GM12878 (cell line): ENCODE measurements at regions not wholly inside any gene's neighbourhood (a gene's known extent, or its start where the extent isn't known, plus 50 kb on each side); places are given as distances from the start of the nearest gene placed in this dataset.

Experiments used
- ATAC-seq: fragments of 200-7000 bp; cut with Tn5 transposase; 3 replicates; pipeline ENCODE4 v1.9.1; 2020; ENCODE audit warnings: mild to moderate bottlenecking, moderate library complexity
- BruUV-seq: library from RNA; stranded (reverse); fragments of 400-500 nt; replicated peaks from 2 replicates; lab custom pipeline; 2021; lab: Mats Ljungman, UMichigan
- CTCF ChIA-PET: fragments of 300-600 bp; sonication (Branson Sonifier 250); formaldehyde crosslinking; extraction: SDS; loops from one replicate; lab custom pipeline; 2021; ENCODE audit warnings: inconsistent platforms; lab: Yijun Ruan, JAX
- POLR2A ChIA-PET: fragments of 350-600 bp; formaldehyde crosslinking; extraction: SDS; loops from one replicate; lab custom pipeline; 2021; ENCODE audit warnings: inconsistent platforms; lab: Charles Lee
- RAD21 ChIA-PET: fragments of 300-600 bp; sonication (Branson Sonifier 250); formaldehyde crosslinking; loops from one replicate; lab custom pipeline; 2023; ENCODE audit warnings: antibody characterized with exemption; ENCODE audit not compliant: unreplicated experiment; lab: Charles Lee
- SMC1A ChIA-PET: fragments of 300-600 bp; sonication (Branson Sonifier 250); formaldehyde crosslinking; loops from one replicate; lab custom pipeline; 2023; ENCODE audit not compliant: unreplicated experiment, uncharacterized antibody; lab: Charles Lee
- DNase-seq: peaks from one replicate; pipeline ENCODE4 v3.0.0-alpha.2; 2011; ENCODE audit warnings: low read depth, low spot score
- FAIRE-seq: peaks from 3 replicates; lab custom pipeline; 2011; peaks lifted over from hg19 to GRCh38; lab: Jason Lieb, UNC
- H2AFZ ChIP-seq: 2 replicates; pipeline ENCODE4 v1.6.0; 2011; ENCODE audit warnings: low read depth, low read length, control low read depth; ENCODE audit not compliant: control insufficient read depth
- H3K27ac ChIP-seq: 2 replicates; pipeline ENCODE4 v1.5.1; 2011; ENCODE audit warnings: control low read depth; ENCODE audit not compliant: control insufficient read depth, insufficient read depth
- H3K27me3 ChIP-seq, 2 experiments: replicated peaks in 1 of 2; 2 replicates each; pipeline versions ENCODE4 v1.6.0 to v1.6.1; 2011; ENCODE audit warnings: low read length in 1 of 2; ENCODE audit not compliant: control insufficient read depth in 2 of 2, insufficient read depth in 2 of 2
- H3K36me3 ChIP-seq, 2 experiments: 2 replicates each; pipeline ENCODE4 v1.5.1; 2011; ENCODE audit warnings: low read length in 1 of 2; ENCODE audit not compliant: control insufficient read depth in 2 of 2, insufficient read depth in 2 of 2
- H3K4me1 ChIP-seq: 2 replicates; pipeline ENCODE4 v1.6.1; 2011; ENCODE audit warnings: mild to moderate bottlenecking, low read length, moderate library complexity, mixed read lengths; ENCODE audit not compliant: control insufficient read depth, insufficient read depth
- H3K4me2 ChIP-seq: 2 replicates; pipeline ENCODE4 v1.6.0; 2011; ENCODE audit warnings: control low read depth; ENCODE audit not compliant: control insufficient read depth, insufficient read depth
- H3K4me3 ChIP-seq: fragments of 200-600 bp; sonication (generic); 2 replicates; pipeline ENCODE4 v1.5.1; 2016
- H3K79me2 ChIP-seq: 2 replicates; pipeline ENCODE4 v1.6.0; 2011; ENCODE audit warnings: low read length; ENCODE audit not compliant: control insufficient read depth, insufficient read depth
- H3K9ac ChIP-seq: 2 replicates; pipeline ENCODE4 v1.8.0; 2011; ENCODE audit warnings: low read length, control low read depth, mixed read lengths; ENCODE audit not compliant: control insufficient read depth, insufficient read depth
- H3K9me3 ChIP-seq: replicated peaks from 3 replicates; pipeline ENCODE4 v1.5.1; 2011; ENCODE audit warnings: mild to moderate bottlenecking, low read length; ENCODE audit not compliant: control insufficient read depth, insufficient read depth
- H4K20me1 ChIP-seq: 2 replicates; pipeline ENCODE4 v1.6.0; 2011; ENCODE audit not compliant: control insufficient read depth, insufficient read depth
- CBFB ChIP-seq: IDR thresholded peaks from 2 replicates; pipeline ENCODE4 v1.6.1; 2016; ENCODE audit warnings: antibody characterized with exemption, low read depth
- CBX5 ChIP-seq: sonication (generic); IDR thresholded peaks from 2 replicates; pipeline ENCODE4 v1.6.1; 2016; ENCODE audit warnings: low read depth, moderate library complexity, mild to moderate bottlenecking, inconsistent platforms
- E2F4 ChIP-seq: IDR thresholded peaks from 2 replicates; pipeline ENCODE4 v1.6.1; 2012; ENCODE audit warnings: low read depth, low read length, improper control_type of control experiment
- ELK1 ChIP-seq: IDR thresholded peaks from 2 replicates; pipeline ENCODE4 v1.6.1; 2012; ENCODE audit warnings: low read depth, low read length, improper control_type of control experiment
- FOXM1 ChIP-seq: IDR thresholded peaks from 2 replicates; pipeline ENCODE4 v1.6.1; 2012; ENCODE audit warnings: low read depth, mild to moderate bottlenecking, inconsistent platforms, low read length, moderate library complexity
- IKZF1 ChIP-seq: fragments of 450-650 bp; conservative IDR thresholded peaks from 2 replicates; pipeline ENCODE4 v1.6.1; 2017; ENCODE audit warnings: antibody characterized with exemption, mild to moderate bottlenecking
- LARP7 ChIP-seq: fragments of 450-650 bp; IDR thresholded peaks from 2 replicates; pipeline ENCODE4 v1.6.1; 2017; ENCODE audit warnings: mild to moderate bottlenecking
- MAX ChIP-seq: IDR thresholded peaks from 2 replicates; pipeline ENCODE4 v1.6.1; 2012; ENCODE audit warnings: low read depth, low read length, improper control_type of control experiment
- MYC ChIP-seq: IDR thresholded peaks from 2 replicates; pipeline ENCODE4 v1.6.1; 2011; ENCODE audit warnings: mild to moderate bottlenecking, low read length, moderate library complexity, inconsistent platforms; ENCODE audit not compliant: insufficient read depth, insufficient replicate concordance, insufficient read length, severe bottlenecking
- NBN ChIP-seq: fragments of 450-650 bp; IDR thresholded peaks from 2 replicates; pipeline ENCODE4 v1.6.1; 2016
- POLR2A ChIP-seq: IDR thresholded peaks from 2 replicates; pipeline ENCODE4 v1.6.1; 2011; ENCODE audit warnings: low read depth, mild to moderate bottlenecking, low read length
- SREBF1 ChIP-seq: IDR thresholded peaks from 2 replicates; pipeline ENCODE4 v1.6.1; 2012; ENCODE audit warnings: mild to moderate bottlenecking, low read length
- STAT1 ChIP-seq: fragments of 450-650 bp; conservative IDR thresholded peaks from 2 replicates; pipeline ENCODE4 v1.6.1; 2014; ENCODE audit warnings: antibody characterized with exemption, mild to moderate bottlenecking
- ZBTB40 ChIP-seq: fragments of 450-650 bp; IDR thresholded peaks from 2 replicates; pipeline ENCODE4 v1.6.1; 2016; ENCODE audit warnings: mild to moderate bottlenecking, moderate library complexity, borderline replicate concordance
- ZNF207 ChIP-seq: fragments of 450-650 bp; IDR thresholded peaks from 2 replicates; pipeline ENCODE4 v1.6.1; 2014; ENCODE audit warnings: antibody characterized with exemption, mild to moderate bottlenecking, borderline replicate concordance
- WGBS: methylation state at CpG from one replicate; pipeline ENCODE4 v1.1.6; 2016; ENCODE audit warnings: low lambda C conversion rate; ENCODE audit not compliant: insufficient replicate concordance, insufficient coverage; ENCODE audit errors: missing lambda C conversion rate; 5-methylcytosine and 5-hydroxymethylcytosine counted together
- in situ Hi-C: fragments of 300-500 bp; cut with MboI; formaldehyde crosslinking; loops from 9 replicates; pipeline ENCODE4 v1.14.3; 2018; ENCODE audit warnings: mixed read lengths
- intact Hi-C: fragments of 100-400 bp; cut with micrococcal nuclease; formaldehyde crosslinking; loops from one replicate; pipeline ENCODE4 v1.14.2; 2022; ENCODE audit not compliant: unreplicated experiment

- no peak for DNase-seq
- Histone ChIP-seq H3K9ac (no peak overlapping the region), H3K79me2 (no peaks in the 10 kb centered on the region), H3K4me1 (no peaks in the 10 kb centered on the region), H4K20me1 (no peaks in the 10 kb centered on the region), H3K4me2 (no peak overlapping the region), H2AFZ (no peak overlapping the region), H3K4me3 (no peak overlapping the region), H3K27me3 (no peaks in the 10 kb centered on the region), H3K9me3 (no peaks in the 10 kb centered on the region), H3K27ac (no peak overlapping the region), H3K36me3 (no peaks in the 10 kb centered on the region)
- in situ Hi-C loops (no loop called here), intact Hi-C loops (no loop called here)
- BruUV-seq: no TSS peak
- WGBS: 7% methylated on average over 2 of the region's 2 CpGs
- CTCF ChIA-PET: no interaction called here
- POLR2A ChIA-PET: no interaction called here
- FAIRE-seq: no peak
- RAD21 ChIA-PET: no interaction called here
- ATAC-seq: no peak
- SMC1A ChIA-PET: no interaction called here
- TF ChIP-seq E2F4 (no peak), ZNF207 (no peak), MAX (no peak), SREBF1 (no peak), NBN (no peak), FOXM1 (no peak)
Measured at GRCh38 chr11:28858076-28858475, 749.9 kb downstream of the METTL15 start.

- in situ Hi-C loops (no loop called here), intact Hi-C loops (no loop called here)
- Histone ChIP-seq H3K27ac (no peak overlapping the region), H3K4me2 (no peak overlapping the region), H3K79me2 (no peaks in the 10 kb centered on the region), H3K4me3 (no peak overlapping the region), H3K4me1 (no peaks in the 10 kb centered on the region), H4K20me1 (no peaks in the 10 kb centered on the region), H3K9me3 (no peaks in the 10 kb centered on the region), H3K27me3 (no peaks in the 10 kb centered on the region), H2AFZ (no peak overlapping the region), H3K9ac (no peak overlapping the region), H3K36me3 (no peaks in the 10 kb centered on the region)
- BruUV-seq: no TSS peak
- FAIRE-seq: no peak
- ChIA-PET SMC1A (no interaction called here), CTCF (no interaction called here), RAD21 (no interaction called here), POLR2A (no interaction called here)
- DNase-seq: no peak
- ATAC-seq: no peak
- TF ChIP-seq STAT1 (no peak), IKZF1 (no peak), MYC (no peak), ELK1 (no peak), LARP7 (no peak), CBX5 (no peak), CBFB (no peak), ZBTB40 (no peak), POLR2A (no peak)
Measured at GRCh38 chr11:28849053-28849452, 740.9 kb downstream of the METTL15 start.
